ENCODE measurements at regions not wholly inside any gene's neighbourhood (a gene's known extent, or its start where the extent isn't known, plus 50 kb on each side); places are given as distances from the start of the nearest gene placed in this dataset.

GRCh38 chr2:45205985-45206384, 196.7 kb upstream of the SIX2 start:
- no peak for DNase-seq (ENCODE audit: low read depth in 1 of 2, low spot score in 1 of 2)
- 80% methylated on average over 8 of the region's 8 CpGs for WGBS (ENCODE audit: missing lambda C conversion rate)
- TF ChIP-seq ZSCAN20 (CRISPR knock-in tag; IDR thresholded peaks at IDR 0.05) (no peak), HOXB13 (CRISPR knock-in tag; IDR thresholded peaks at IDR 0.05; ENCODE audit: low read depth) (no peak), MYC (IDR thresholded peaks at IDR 0.05; ENCODE audit: borderline replicate concordance, low read length) (no peak), EHF (CRISPR knock-in tag; IDR thresholded peaks at IDR 0.05) (no peak), KDM1A (IDR thresholded peaks at IDR 0.05; ENCODE audit: low read depth) (no peak), HOXB5 (CRISPR knock-in tag; IDR thresholded peaks at IDR 0.05) (no peak), RAD21 (conservative IDR thresholded peaks at IDR 0.05 in 1 of 2, IDR thresholded peaks at IDR 0.05 in 1 of 2) (no peak), POLR2AphosphoS2 (conservative IDR thresholded peaks at IDR 0.05; ENCODE audit: low read length) (no peak), KDM5A (IDR thresholded peaks at IDR 0.05) (no peak)
- TF ChIP-seq, protein P1, sequence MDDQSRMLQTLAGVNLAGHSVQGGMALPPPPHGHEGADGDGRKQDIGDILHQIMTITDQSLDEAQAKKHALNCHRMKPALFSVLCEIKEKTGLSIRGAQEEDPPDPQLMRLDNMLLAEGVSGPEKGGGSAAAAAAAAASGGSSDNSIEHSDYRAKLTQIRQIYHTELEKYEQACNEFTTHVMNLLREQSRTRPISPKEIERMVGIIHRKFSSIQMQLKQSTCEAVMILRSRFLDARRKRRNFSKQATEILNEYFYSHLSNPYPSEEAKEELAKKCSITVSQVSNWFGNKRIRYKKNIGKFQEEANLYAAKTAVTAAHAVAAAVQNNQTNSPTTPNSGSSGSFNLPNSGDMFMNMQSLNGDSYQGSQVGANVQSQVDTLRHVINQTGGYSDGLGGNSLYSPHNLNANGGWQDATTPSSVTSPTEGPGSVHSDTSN (IDR thresholded peaks at IDR 0.05): no peak
- Histone ChIP-seq H3K4me2 (no peak overlapping the region), H3K4me3 (no peak overlapping the region), H3K27ac (no peak overlapping the region), H3K4me1 (no peaks in the 10 kb centered on the region), H3K9me3 (peaks cover 3% of the 10 kb centered on the region; the same call in 1 of the 3 replicates)
- ChIA-PET POLR2A (no interaction called here), CTCF (interaction anchor here (1.0 to 1.1 kb wide), 2 partner anchors 18 to 81 kb away, joined by 3 read pairs; no protein-coding TSS in a partner anchor)
- no peak for ATAC-seq
- no peak for FAIRE-seq

- H3K27ac ChIP-seq: no peak overlapping the region
- DNase-seq (ENCODE audit: low read depth in 1 of 2, low spot score in 1 of 2): no peak
- H3K9me3 ChIP-seq: peaks cover 3% of the 10 kb centered on the region; the same call in 1 of the 3 replicates
- CTCF ChIA-PET: interaction anchor here (1.0 to 1.1 kb wide), 2 partner anchors 18 to 81 kb away, joined by 3 read pairs; no protein-coding TSS in a partner anchor
- no peak for FAIRE-seq
- TF ChIP-seq, protein P2, sequence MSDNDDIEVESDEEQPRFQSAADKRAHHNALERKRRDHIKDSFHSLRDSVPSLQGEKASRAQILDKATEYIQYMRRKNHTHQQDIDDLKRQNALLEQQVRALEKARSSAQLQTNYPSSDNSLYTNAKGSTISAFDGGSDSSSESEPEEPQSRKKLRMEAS (IDR thresholded peaks at IDR 0.05): no peak
- TF ChIP-seq ZC3H11A (IDR thresholded peaks at IDR 0.05) (no peak), RNF2 (IDR thresholded peaks at IDR 0.05; ENCODE audit: borderline replicate concordance, low read depth) (no peak), RAD21 (conservative IDR thresholded peaks at IDR 0.05 in 1 of 2, IDR thresholded peaks at IDR 0.05 in 1 of 2) (no peak), RFX5 (IDR thresholded peaks at IDR 0.05) (no peak), BHLHE40 (IDR thresholded peaks at IDR 0.05; ENCODE audit: low read depth, low read length) (no peak), FOSL2 (IDR thresholded peaks at IDR 0.05) (no peak), FOSL2 (CRISPR knock-in tag; IDR thresholded peaks at IDR 0.05) (no peak), ATOH8 (CRISPR knock-in tag; IDR thresholded peaks at IDR 0.05; ENCODE audit: low read depth) (no peak), MYC (IDR thresholded peaks at IDR 0.05; ENCODE audit: borderline replicate concordance, low read length) (no peak), EHMT2 (IDR thresholded peaks at IDR 0.05; ENCODE audit: low read depth) (no peak), NPAS2 (CRISPR knock-in tag; IDR thresholded peaks at IDR 0.05; ENCODE audit: borderline replicate concordance) (no peak)
- TF ChIP-seq, protein P3, sequence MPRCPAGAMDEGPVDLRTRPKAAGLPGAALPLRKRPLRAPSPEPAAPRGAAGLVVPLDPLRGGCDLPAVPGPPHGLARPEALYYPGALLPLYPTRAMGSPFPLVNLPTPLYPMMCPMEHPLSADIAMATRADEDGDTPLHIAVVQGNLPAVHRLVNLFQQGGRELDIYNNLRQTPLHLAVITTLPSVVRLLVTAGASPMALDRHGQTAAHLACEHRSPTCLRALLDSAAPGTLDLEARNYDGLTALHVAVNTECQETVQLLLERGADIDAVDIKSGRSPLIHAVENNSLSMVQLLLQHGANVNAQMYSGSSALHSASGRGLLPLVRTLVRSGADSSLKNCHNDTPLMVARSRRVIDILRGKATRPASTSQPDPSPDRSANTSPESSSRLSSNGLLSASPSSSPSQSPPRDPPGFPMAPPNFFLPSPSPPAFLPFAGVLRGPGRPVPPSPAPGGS (IDR thresholded peaks at IDR 0.05): no peak
- no peak for ATAC-seq
- H3K4me2 ChIP-seq: no peak overlapping the region
- no peaks in the 10 kb centered on the region for H3K4me1 ChIP-seq
- WGBS (ENCODE audit: missing lambda C conversion rate): 77% methylated on average over 4 of the region's 4 CpGs
- POLR2A ChIA-PET: no interaction called here
- no peak overlapping the region for H3K4me3 ChIP-seq
Observed at GRCh38 chr2:45205480-45205879, 196.2 kb upstream of the SIX2 start.

DNA sequence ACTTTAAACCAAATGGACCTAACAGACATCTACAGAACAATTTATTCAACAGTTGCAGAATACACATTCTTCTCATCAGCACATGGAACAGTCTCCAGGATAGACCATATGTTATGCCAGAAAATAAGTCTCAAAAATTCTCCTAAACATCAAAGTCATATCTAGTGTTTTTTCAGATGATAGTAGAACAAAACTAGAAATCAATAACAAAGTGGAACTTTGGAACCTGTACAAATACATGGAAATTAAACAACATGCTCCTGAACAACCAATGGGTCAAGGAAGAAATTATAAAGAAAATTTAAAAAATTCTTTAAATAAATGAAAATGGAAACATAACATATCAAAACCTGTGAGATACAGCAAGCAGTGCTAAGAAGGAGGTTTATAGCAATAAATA, 194.1 kb upstream of the SIX2 start:
- no peak overlapping the region for H3K4me2 ChIP-seq
- no peak overlapping the region for H3K4me3 ChIP-seq
- no peaks in the 10 kb centered on the region for H3K4me1 ChIP-seq
- H3K9me3 ChIP-seq: peaks cover 3% of the 10 kb centered on the region; the same call in 1 of the 3 replicates
- POLR2A ChIA-PET: no interaction called here
- no peak for DNase-seq (ENCODE audit: low read depth in 1 of 2, low spot score in 1 of 2)
- CTCF ChIA-PET: no interaction called here
- no peak for FAIRE-seq
- TF ChIP-seq SREBF2 (IDR thresholded peaks at IDR 0.05): no peak
- TF ChIP-seq, protein P4, sequence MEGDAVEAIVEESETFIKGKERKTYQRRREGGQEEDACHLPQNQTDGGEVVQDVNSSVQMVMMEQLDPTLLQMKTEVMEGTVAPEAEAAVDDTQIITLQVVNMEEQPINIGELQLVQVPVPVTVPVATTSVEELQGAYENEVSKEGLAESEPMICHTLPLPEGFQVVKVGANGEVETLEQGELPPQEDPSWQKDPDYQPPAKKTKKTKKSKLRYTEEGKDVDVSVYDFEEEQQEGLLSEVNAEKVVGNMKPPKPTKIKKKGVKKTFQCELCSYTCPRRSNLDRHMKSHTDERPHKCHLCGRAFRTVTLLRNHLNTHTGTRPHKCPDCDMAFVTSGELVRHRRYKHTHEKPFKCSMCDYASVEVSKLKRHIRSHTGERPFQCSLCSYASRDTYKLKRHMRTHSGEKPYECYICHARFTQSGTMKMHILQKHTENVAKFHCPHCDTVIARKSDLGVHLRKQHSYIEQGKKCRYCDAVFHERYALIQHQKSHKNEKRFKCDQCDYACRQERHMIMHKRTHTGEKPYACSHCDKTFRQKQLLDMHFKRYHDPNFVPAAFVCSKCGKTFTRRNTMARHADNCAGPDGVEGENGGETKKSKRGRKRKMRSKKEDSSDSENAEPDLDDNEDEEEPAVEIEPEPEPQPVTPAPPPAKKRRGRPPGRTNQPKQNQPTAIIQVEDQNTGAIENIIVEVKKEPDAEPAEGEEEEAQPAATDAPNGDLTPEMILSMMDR (IDR thresholded peaks at IDR 0.05): no peak
- TF ChIP-seq, protein P5, sequence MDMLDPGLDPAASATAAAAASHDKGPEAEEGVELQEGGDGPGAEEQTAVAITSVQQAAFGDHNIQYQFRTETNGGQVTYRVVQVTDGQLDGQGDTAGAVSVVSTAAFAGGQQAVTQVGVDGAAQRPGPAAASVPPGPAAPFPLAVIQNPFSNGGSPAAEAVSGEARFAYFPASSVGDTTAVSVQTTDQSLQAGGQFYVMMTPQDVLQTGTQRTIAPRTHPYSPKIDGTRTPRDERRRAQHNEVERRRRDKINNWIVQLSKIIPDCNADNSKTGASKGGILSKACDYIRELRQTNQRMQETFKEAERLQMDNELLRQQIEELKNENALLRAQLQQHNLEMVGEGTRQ (IDR thresholded peaks at IDR 0.05): no peak
- no peak for TF ChIP-seq KDM5A (IDR thresholded peaks at IDR 0.05)
- TF ChIP-seq NFE2L2 (conservative IDR thresholded peaks at IDR 0.05; ENCODE audit: low read length): no peak
- TF ChIP-seq ZFP36 (IDR thresholded peaks at IDR 0.05; ENCODE audit: borderline replicate concordance, partially characterized antibody): no peak
- TF ChIP-seq EP300 (IDR thresholded peaks at IDR 0.05): no peak
- TF ChIP-seq HOXB5 (CRISPR knock-in tag; IDR thresholded peaks at IDR 0.05): no peak
- no peak for TF ChIP-seq CHD4 (IDR thresholded peaks at IDR 0.05; ENCODE audit: borderline replicate concordance)
- no peak for TF ChIP-seq CEBPB (IDR thresholded peaks at IDR 0.05)
- no peak for ATAC-seq
- H3K27ac ChIP-seq: no peak overlapping the region

Measured in A549 (cell line).